Kidney (tissue), 13 donors: ENCODE measurements at regions not wholly inside any gene's neighbourhood (a gene's known extent, or its start where the extent isn't known, plus 50 kb on each side); places are given as distances from the start of the nearest gene placed in this dataset.

Experiments used
- DNase-seq, 5 donors: peaks; one replicate each; pipeline ENCODE4 v3.0.0-alpha.2; 2013 to 2020
- FAIRE-seq: peaks from 2 replicates; lab custom pipeline; 2012; peaks lifted over from hg19 to GRCh38; lab: Jason Lieb, UNC
- H3K27ac ChIP-seq, 2 donors: one replicate each; pipeline ENCODE4 v1.7.0; 2013; ENCODE audit warnings: low read depth in 2 of 2, low read length in 2 of 2, inconsistent platforms in 1 of 2
- H3K27me3 ChIP-seq: one replicate; pipeline ENCODE4 v1.7.1; 2013; ENCODE audit warnings: low read length, inconsistent platforms; ENCODE audit not compliant: control insufficient read depth, insufficient read depth
- H3K36me3 ChIP-seq, 3 donors: one replicate each; pipeline versions ENCODE4 v1.7.0 to v1.7.1; 2013; ENCODE audit warnings: low read length in 3 of 3, control low read depth in 1 of 3, inconsistent platforms in 1 of 3; ENCODE audit not compliant: insufficient read depth in 3 of 3, control insufficient read depth in 2 of 3
- H3K4me1 ChIP-seq, 3 donors: one replicate each; pipeline versions ENCODE4 v1.7.0 to v1.7.1; 2013; ENCODE audit warnings: low read length in 3 of 3, inconsistent platforms in 1 of 3, low read depth in 1 of 3; ENCODE audit not compliant: control insufficient read depth in 2 of 3, insufficient read depth in 2 of 3
- H3K4me3 ChIP-seq, 3 donors: one replicate each; pipeline versions ENCODE4 v1.7.0 to v1.8.1; 2013; ENCODE audit warnings: low read length in 3 of 3, control low read depth in 1 of 3, inconsistent platforms in 1 of 3
- H3K9ac ChIP-seq, 3 donors: one replicate each; pipeline versions ENCODE4 v1.7.0 to v1.7.1; 2013; ENCODE audit warnings: low read length in 3 of 3, control low read depth in 1 of 3, inconsistent platforms in 1 of 3
- H3K9me3 ChIP-seq, 3 donors: one replicate each; pipeline versions ENCODE4 v1.7.0 to v1.7.1; 2013; ENCODE audit warnings: low read length in 3 of 3, control low read depth in 1 of 3, inconsistent platforms in 1 of 3; ENCODE audit not compliant: control insufficient read depth in 2 of 3, insufficient read depth in 1 of 3
- intact Hi-C: fragments of 100-400 bp; cut with DNase I; formaldehyde crosslinking; loops from one replicate; pipeline ENCODE4 v1.11.1; 2022
- TF ChIP-seq, protein P1 (sequence below): IDR thresholded peaks from 3 replicates; pipeline ENCODE4 v1.5.1; 2012; ENCODE audit warnings: mild to moderate bottlenecking, moderate library complexity, borderline replicate concordance; ENCODE audit not compliant: insufficient read depth; ENCODE audit errors: extremely low read depth
- donor health status: control.
- donor health status: control.
- donor health status: control.
- donor health status: control.
- donor health status: control.
- donor health status: DM: yes; HTN: yes; CAD: no.
- donor health status: Normal renal cell carcinoma (clear cell type).

DNA sequence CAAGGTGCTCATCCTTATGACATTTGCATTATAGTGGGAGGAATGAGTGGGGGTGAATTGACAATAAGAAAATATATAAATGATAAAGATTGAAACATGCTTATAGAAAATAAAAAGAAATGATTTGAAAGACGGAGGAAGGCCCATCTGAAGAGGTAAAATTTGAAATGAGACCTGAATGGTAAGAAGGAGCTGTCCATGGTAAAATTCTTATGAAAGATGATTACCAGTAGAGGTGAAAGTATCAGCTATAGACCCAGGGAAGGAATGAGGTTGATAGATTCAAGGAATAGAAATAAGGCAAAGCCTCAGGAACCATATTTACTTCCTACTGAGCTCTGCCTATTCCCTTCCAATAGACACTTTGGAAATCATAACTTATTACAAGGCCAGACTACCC lies 149.7 kb downstream of the HTR1B start:
- TF ChIP-seq, protein P1, sequence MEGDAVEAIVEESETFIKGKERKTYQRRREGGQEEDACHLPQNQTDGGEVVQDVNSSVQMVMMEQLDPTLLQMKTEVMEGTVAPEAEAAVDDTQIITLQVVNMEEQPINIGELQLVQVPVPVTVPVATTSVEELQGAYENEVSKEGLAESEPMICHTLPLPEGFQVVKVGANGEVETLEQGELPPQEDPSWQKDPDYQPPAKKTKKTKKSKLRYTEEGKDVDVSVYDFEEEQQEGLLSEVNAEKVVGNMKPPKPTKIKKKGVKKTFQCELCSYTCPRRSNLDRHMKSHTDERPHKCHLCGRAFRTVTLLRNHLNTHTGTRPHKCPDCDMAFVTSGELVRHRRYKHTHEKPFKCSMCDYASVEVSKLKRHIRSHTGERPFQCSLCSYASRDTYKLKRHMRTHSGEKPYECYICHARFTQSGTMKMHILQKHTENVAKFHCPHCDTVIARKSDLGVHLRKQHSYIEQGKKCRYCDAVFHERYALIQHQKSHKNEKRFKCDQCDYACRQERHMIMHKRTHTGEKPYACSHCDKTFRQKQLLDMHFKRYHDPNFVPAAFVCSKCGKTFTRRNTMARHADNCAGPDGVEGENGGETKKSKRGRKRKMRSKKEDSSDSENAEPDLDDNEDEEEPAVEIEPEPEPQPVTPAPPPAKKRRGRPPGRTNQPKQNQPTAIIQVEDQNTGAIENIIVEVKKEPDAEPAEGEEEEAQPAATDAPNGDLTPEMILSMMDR, result no peak
- H3K4me3 ChIP-seq, result no peak overlapping the region
- no peak overlapping the region for H3K27ac ChIP-seq
- no peaks in the 10 kb centered on the region for H3K36me3 ChIP-seq
- DNase-seq (no peak), FAIRE-seq (no peak)
- no peaks in the 10 kb centered on the region for H3K27me3 ChIP-seq
- H3K9me3 ChIP-seq, result no peaks in the 10 kb centered on the region
- H3K4me1 ChIP-seq, result no peaks in the 10 kb centered on the region
- no peak overlapping the region for H3K9ac ChIP-seq
- intact Hi-C loops, result no loop called here

DNA sequence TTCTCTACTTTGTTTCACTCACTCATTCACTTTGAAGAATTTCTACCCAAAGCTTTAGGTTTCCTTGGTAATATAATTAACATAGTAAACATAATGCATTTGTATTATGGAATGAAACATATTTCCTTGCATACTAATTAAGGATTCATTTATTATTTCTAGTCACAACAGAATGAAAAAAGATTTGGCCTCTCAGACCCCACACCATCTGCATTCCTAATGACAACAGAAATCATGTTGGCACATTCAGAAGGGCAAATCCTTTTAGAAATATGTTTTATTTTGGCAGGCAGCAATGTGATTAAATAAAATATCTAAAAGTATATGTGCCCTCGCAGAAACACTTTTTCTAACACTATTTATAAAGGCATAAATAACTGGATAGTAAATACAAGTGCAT lies 163.4 kb downstream of the HTR1B start:
- Histone ChIP-seq H3K9ac (no peak overlapping the region), H3K27ac (no peak overlapping the region), H3K4me1 (no peaks in the 10 kb centered on the region), H3K27me3 (no peaks in the 10 kb centered on the region), H3K36me3 (no peaks in the 10 kb centered on the region), H3K9me3 (no peaks in the 10 kb centered on the region), H3K4me3 (no peak overlapping the region)
- intact Hi-C loops, result no loop called here
- FAIRE-seq (no peak), DNase-seq (no peak)
- TF ChIP-seq, protein P1, result no peak

DNA sequence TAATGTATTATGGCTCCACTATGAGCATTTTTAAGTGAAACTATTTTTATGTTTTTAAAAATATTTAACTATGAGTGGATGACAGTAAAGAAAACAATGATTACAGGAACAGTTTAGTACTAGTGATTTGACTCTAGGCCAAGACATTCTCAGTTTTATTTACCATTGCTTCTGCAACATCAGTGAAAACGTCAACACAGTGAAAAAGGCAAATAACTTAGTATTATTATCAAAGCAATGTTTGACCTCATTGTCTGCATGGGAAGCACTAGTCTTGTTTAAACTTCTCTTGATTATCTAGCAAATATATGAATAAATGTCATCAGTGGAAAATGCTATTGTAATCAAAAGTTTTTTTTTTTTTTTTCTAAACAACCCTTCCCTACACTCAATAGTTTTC lies 165.0 kb downstream of the HTR1B start:
- H3K36me3 ChIP-seq, result no peaks in the 10 kb centered on the region
- no peak overlapping the region for H3K27ac ChIP-seq
- no peaks in the 10 kb centered on the region for H3K4me1 ChIP-seq
- H3K4me3 ChIP-seq, result no peak overlapping the region
- no peaks in the 10 kb centered on the region for H3K27me3 ChIP-seq
- TF ChIP-seq, protein P1, result no peak
- DNase-seq, result no peak
- H3K9me3 ChIP-seq, result no peaks in the 10 kb centered on the region
- intact Hi-C loops, result no loop called here
- H3K9ac ChIP-seq, result no peak overlapping the region
- FAIRE-seq, result no peak
